IMR-90 (cell line): ENCODE measurements at regions not wholly inside any gene's neighbourhood (a gene's known extent, or its start where the extent isn't known, plus 50 kb on each side); places are given as distances from the start of the nearest gene placed in this dataset.
A peak's percentile ranks its signal among the peaks of the same experiment; 100 is the strongest.

ENCODE experiments used
- ATAC-seq: fragments of 200-7000 bp; cut with Tn5 transposase; 2 replicates; pipeline ENCODE4 v1.9.1; 2020; ENCODE audit warnings: low read depth, mild to moderate bottlenecking, moderate library complexity
- BruUV-seq: library from RNA; stranded (reverse); fragments of 400-500 nt; replicated peaks from 2 replicates; lab custom pipeline; 2021; lab: Mats Ljungman, UMichigan
- CTCF ChIA-PET: fragments of 300-600 bp; formaldehyde crosslinking; extraction: SDS; loops from one replicate; lab custom pipeline; 2021; ENCODE audit warnings: antibody characterized with exemption; lab: Yijun Ruan, JAX
- POLR2A ChIA-PET: fragments of 300-600 bp; sonication (Branson Sonifier 250); formaldehyde crosslinking; loops from one replicate; lab custom pipeline; 2022; ENCODE audit warnings: antibody characterized with exemption; ENCODE audit not compliant: unreplicated experiment; lab: Charles Lee
- DNase-seq: peaks from one replicate; pipeline ENCODE4 v3.0.0; 2013
- H2AFZ ChIP-seq: replicated peaks from 2 replicates; pipeline ENCODE3; 2013; ENCODE audit warnings: low read length, mild to moderate bottlenecking; ENCODE audit not compliant: poor library complexity
- H2AK5ac ChIP-seq: 2 replicates; pipeline ENCODE4 v1.6.1; 2013; ENCODE audit warnings: low read depth, low read length, inconsistent platforms
- H2AK9ac ChIP-seq: replicated peaks from 2 replicates; pipeline ENCODE3; 2013; ENCODE audit warnings: mild to moderate bottlenecking, low read depth, low read length, moderate library complexity; ENCODE audit not compliant: poor library complexity
- H2BK120ac ChIP-seq: 2 replicates; pipeline ENCODE4 v1.6.1; 2013; ENCODE audit warnings: low read depth, low read length, inconsistent platforms
- H2BK15ac ChIP-seq: 3 replicates; pipeline ENCODE4 v1.6.1; 2013; ENCODE audit warnings: low read depth, low read length, inconsistent platforms
- H2BK20ac ChIP-seq: 2 replicates; pipeline ENCODE4 v1.6.1; 2013; ENCODE audit warnings: low read depth, mild to moderate bottlenecking, inconsistent platforms, low read length, moderate library complexity
- H2BK5ac ChIP-seq: 2 replicates; pipeline ENCODE4 v1.6.1; 2013; ENCODE audit warnings: mild to moderate bottlenecking, low read depth, low read length, inconsistent platforms; ENCODE audit not compliant: poor library complexity, severe bottlenecking
- H3K14ac ChIP-seq: replicated peaks from 2 replicates; pipeline ENCODE4 v1.6.1; 2013; ENCODE audit warnings: low read depth, low read length, inconsistent platforms
- H3K18ac ChIP-seq: 2 replicates; pipeline ENCODE4 v1.6.1; 2013; ENCODE audit warnings: low read depth, low read length, control low read depth
- H3K23ac ChIP-seq: 2 replicates; pipeline ENCODE4 v1.6.1; 2013; ENCODE audit warnings: low read depth, low read length, inconsistent platforms
- H3K27ac ChIP-seq: 2 replicates; pipeline ENCODE4 v1.5.1; 2013; ENCODE audit warnings: mild to moderate bottlenecking, control low read depth, low read length; ENCODE audit not compliant: insufficient read depth
- H3K27me3 ChIP-seq: 2 replicates; pipeline ENCODE4 v1.6.1; 2013; ENCODE audit warnings: low read length; ENCODE audit not compliant: control insufficient read depth, insufficient read depth
- H3K36me3 ChIP-seq: 2 replicates; pipeline ENCODE4 v1.6.1; 2013; ENCODE audit warnings: low read length, mixed read lengths; ENCODE audit not compliant: control insufficient read depth, insufficient read depth
- H3K4ac ChIP-seq: 2 replicates; pipeline ENCODE4 v1.6.1; 2013; ENCODE audit warnings: low read depth, low read length, inconsistent platforms
- H3K4me1 ChIP-seq: 2 replicates; pipeline ENCODE4 v1.6.1; 2013; ENCODE audit warnings: low read length, mixed read lengths; ENCODE audit not compliant: control insufficient read depth, insufficient read depth
- H3K4me2 ChIP-seq: 2 replicates; pipeline ENCODE4 v1.6.1; 2013; ENCODE audit warnings: low read depth, mild to moderate bottlenecking, control low read depth, low read length, moderate library complexity
- H3K4me3 ChIP-seq: 2 replicates; pipeline ENCODE4 v1.5.1; 2013; ENCODE audit warnings: low read depth, mild to moderate bottlenecking, control low read depth, low read length, moderate library complexity; ENCODE audit not compliant: insufficient read depth
- H3K56ac ChIP-seq: 2 replicates; pipeline ENCODE4 v1.6.1; 2013; ENCODE audit warnings: low read length, inconsistent platforms; ENCODE audit not compliant: insufficient read depth; ENCODE audit errors: extremely low read depth
- H3K79me1 ChIP-seq, 2 experiments: 2 replicates each; pipeline ENCODE4 v1.6.1; 2013; ENCODE audit warnings: low read length in 2 of 2, inconsistent platforms in 1 of 2, low read depth in 1 of 2
- H3K9ac ChIP-seq: 2 replicates; pipeline ENCODE4 v1.6.1; 2013; ENCODE audit warnings: low read depth, low read length, control low read depth
- H3K9me1 ChIP-seq: 2 replicates; pipeline ENCODE4 v1.6.1; 2013; ENCODE audit warnings: low read length, inconsistent platforms; ENCODE audit not compliant: insufficient read depth
- H3K9me3 ChIP-seq: 2 replicates; pipeline ENCODE4 v1.6.1; 2013; ENCODE audit warnings: low read length; ENCODE audit not compliant: control insufficient read depth, insufficient read depth
- H4K20me1 ChIP-seq: 2 replicates; pipeline ENCODE4 v1.6.1; 2013; ENCODE audit warnings: low read length, inconsistent platforms; ENCODE audit not compliant: insufficient read depth
- H4K5ac ChIP-seq: 2 replicates; pipeline ENCODE4 v1.6.1; 2013; ENCODE audit warnings: mild to moderate bottlenecking, low read depth, low read length, control low read depth
- H4K8ac ChIP-seq, 2 experiments: 2 replicates each; pipeline ENCODE4 v1.6.1; 2013; ENCODE audit warnings: low read depth in 2 of 2, low read length in 2 of 2, control low read depth in 1 of 2, inconsistent platforms in 1 of 2
- H4K91ac ChIP-seq: 2 replicates; pipeline ENCODE4 v1.6.1; 2013; ENCODE audit warnings: low read depth, low read length, inconsistent platforms; ENCODE audit not compliant: insufficient read depth
- CEBPB ChIP-seq: IDR thresholded peaks from 2 replicates; pipeline ENCODE4 v1.6.1; 2012; ENCODE audit warnings: low read depth, low read length, improper control_type of control experiment
- CHD1 ChIP-seq: IDR thresholded peaks from 2 replicates; pipeline ENCODE4 v1.6.1; 2012; ENCODE audit warnings: low read depth, low read length, improper control_type of control experiment
- CTCF ChIP-seq: conservative IDR thresholded peaks from 2 replicates; pipeline ENCODE4 v1.5.1; 2012; ENCODE audit warnings: mild to moderate bottlenecking, low read depth, low read length, improper control_type of control experiment
- FOS ChIP-seq: fragments of 150-350 bp; IDR thresholded peaks from 2 replicates; pipeline ENCODE4 v1.6.1; 2016; ENCODE audit warnings: low read depth, low read length
- MAZ ChIP-seq: IDR thresholded peaks from 2 replicates; pipeline ENCODE4 v1.6.1; 2012; ENCODE audit warnings: low read depth, mild to moderate bottlenecking, low read length, improper control_type of control experiment, moderate library complexity, borderline replicate concordance
- MXI1 ChIP-seq: IDR thresholded peaks from 2 replicates; pipeline ENCODE4 v1.6.1; 2012; ENCODE audit warnings: low read depth, mild to moderate bottlenecking, low read length, moderate library complexity, borderline replicate concordance
- RFX5 ChIP-seq: IDR thresholded peaks from 2 replicates; pipeline ENCODE4 v1.8.0; 2012; ENCODE audit warnings: low read depth, mild to moderate bottlenecking, low read length, moderate library complexity
- USF2 ChIP-seq: fragments of 150-350 bp; IDR thresholded peaks from 2 replicates; pipeline ENCODE4 v1.6.1; 2017; ENCODE audit warnings: mild to moderate bottlenecking, antibody characterized with exemption, low read length, low read depth
- whole genome bisulfite sequencing, 2 experiments: methylation state at CpG; one replicate each; pipeline versions ENCODE4 v1.1.5 to v1.1.7; 2013; ENCODE audit warnings: missing lambda C conversion rate in 2 of 2; ENCODE audit not compliant: insufficient read length in 1 of 2; ENCODE audit errors: extremely low coverage in 2 of 2; 5-methylcytosine and 5-hydroxymethylcytosine counted together
- dilution Hi-C: fragments of 300-500 bp; cut with HindIII; formaldehyde crosslinking; loops from one replicate; pipeline ENCODE4 v1.14.3; 2018; ENCODE audit warnings: low sequenced_read_pairs; ENCODE audit not compliant: unreplicated experiment
- in situ Hi-C: fragments of 300-500 bp; cut with MboI; formaldehyde crosslinking; loops from 3 replicates; pipeline ENCODE4 v1.14.3; 2019; ENCODE audit warnings: low sequenced_read_pairs, inconsistent platforms, mixed read lengths
- intact Hi-C: fragments of 100-400 bp; cut with micrococcal nuclease; formaldehyde crosslinking; loops from 2 replicates; pipeline ENCODE4 v1.10.0; 2022
- TF ChIP-seq, protein P1 (sequence below): fragments of 150-350 bp; IDR thresholded peaks from 2 replicates; pipeline ENCODE4 v1.6.1; 2016; ENCODE audit warnings: low read depth, mild to moderate bottlenecking, low read length, moderate library complexity, borderline replicate concordance

DNA sequence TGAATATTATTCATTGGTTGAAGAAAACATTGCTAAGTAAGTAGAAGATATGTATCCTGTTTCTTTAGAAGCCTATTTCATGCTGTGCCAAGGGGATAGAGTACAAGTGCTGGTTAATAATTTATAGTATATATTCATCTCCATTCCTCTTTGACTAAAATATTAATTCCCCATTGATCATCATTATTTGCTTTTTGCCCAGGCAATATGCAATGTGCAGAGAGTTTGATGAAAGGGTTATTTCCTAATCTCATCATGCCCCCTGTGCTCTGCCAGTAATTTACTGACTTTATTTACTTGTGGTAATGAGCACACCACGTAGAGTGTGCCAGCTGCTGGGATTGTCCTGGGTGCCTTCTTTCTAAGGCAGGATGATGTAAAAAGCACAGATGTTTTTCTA lies 180.9 kb downstream of the REEP3 start:
- no peak overlapping the region for H3K4me3 ChIP-seq
- dilution Hi-C loops, result loop anchor here (25.0 kb wide), 1 partner anchor 540 kb away; no protein-coding TSS in a partner anchor
- no CpG with 5 or more reads among the region's 1 CpG for WGBS, 2 experiments
- peak overlapping the region; percentile 26; the same call in 1 of the 2 replicates for H2AK5ac ChIP-seq
- CTCF ChIA-PET, result no interaction called here
- intact Hi-C loops, result no loop called here
- peaks cover 7% of the 10 kb centered on the region for H3K9me1 ChIP-seq
- H2AK9ac ChIP-seq, result no peak overlapping the region
- TF ChIP-seq CEBPB (no peak), CTCF (no peak), RFX5 (no peak), MXI1 (no peak), CHD1 (no peak), FOS (no peak), MAZ (no peak), USF2 (no peak)
- TF ChIP-seq, protein P1, sequence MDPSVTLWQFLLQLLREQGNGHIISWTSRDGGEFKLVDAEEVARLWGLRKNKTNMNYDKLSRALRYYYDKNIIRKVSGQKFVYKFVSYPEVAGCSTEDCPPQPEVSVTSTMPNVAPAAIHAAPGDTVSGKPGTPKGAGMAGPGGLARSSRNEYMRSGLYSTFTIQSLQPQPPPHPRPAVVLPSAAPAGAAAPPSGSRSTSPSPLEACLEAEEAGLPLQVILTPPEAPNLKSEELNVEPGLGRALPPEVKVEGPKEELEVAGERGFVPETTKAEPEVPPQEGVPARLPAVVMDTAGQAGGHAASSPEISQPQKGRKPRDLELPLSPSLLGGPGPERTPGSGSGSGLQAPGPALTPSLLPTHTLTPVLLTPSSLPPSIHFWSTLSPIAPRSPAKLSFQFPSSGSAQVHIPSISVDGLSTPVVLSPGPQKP, result no peak
- no TSS peak for BruUV-seq
- H2AFZ ChIP-seq, result no peak overlapping the region
- H3K9me3 ChIP-seq, result no peaks in the 10 kb centered on the region
- no peak overlapping the region for H4K8ac ChIP-seq
- H3K4me1 ChIP-seq, result peaks cover 6% of the 10 kb centered on the region
- H3K79me1 ChIP-seq, result no peaks in the 10 kb centered on the region
- H3K4ac ChIP-seq, result no peak overlapping the region
- DNase-seq (no peak), ATAC-seq (no peak)
- H4K20me1 ChIP-seq, result no peaks in the 10 kb centered on the region; the same call in 1 of the 2 replicates
- no peak overlapping the region for H2BK120ac ChIP-seq
- H4K91ac ChIP-seq, result no peak overlapping the region
- H3K27ac ChIP-seq, result no peak overlapping the region
- no peak overlapping the region for H3K14ac ChIP-seq
- no peaks in the 10 kb centered on the region for H3K27me3 ChIP-seq
- H4K5ac ChIP-seq, result no peak overlapping the region
- H3K56ac ChIP-seq, result no peak overlapping the region
- H2BK20ac ChIP-seq, result no peak overlapping the region
- no peak overlapping the region for H3K4me2 ChIP-seq
- no peak overlapping the region; the same call in 1 of the 2 replicates for H3K18ac ChIP-seq
- in situ Hi-C loops, result no loop called here
- no peak overlapping the region for H3K9ac ChIP-seq
- H3K36me3 ChIP-seq, result no peaks in the 10 kb centered on the region
- POLR2A ChIA-PET, result no interaction called here
- H2BK5ac ChIP-seq, result no peak overlapping the region
- no peak overlapping the region for H3K23ac ChIP-seq
- H2BK15ac ChIP-seq, result no peak overlapping the region
